ENCODE measurements at regions not wholly inside any gene's neighbourhood (a gene's known extent, or its start where the extent isn't known, plus 50 kb on each side); places are given as distances from the start of the nearest gene placed in this dataset.
"Not testable (repeated sequence)": the region's sequence is repeated elsewhere in the genome, so short reads cannot be mapped to it uniquely, and the experiment has no call there.

DNA sequence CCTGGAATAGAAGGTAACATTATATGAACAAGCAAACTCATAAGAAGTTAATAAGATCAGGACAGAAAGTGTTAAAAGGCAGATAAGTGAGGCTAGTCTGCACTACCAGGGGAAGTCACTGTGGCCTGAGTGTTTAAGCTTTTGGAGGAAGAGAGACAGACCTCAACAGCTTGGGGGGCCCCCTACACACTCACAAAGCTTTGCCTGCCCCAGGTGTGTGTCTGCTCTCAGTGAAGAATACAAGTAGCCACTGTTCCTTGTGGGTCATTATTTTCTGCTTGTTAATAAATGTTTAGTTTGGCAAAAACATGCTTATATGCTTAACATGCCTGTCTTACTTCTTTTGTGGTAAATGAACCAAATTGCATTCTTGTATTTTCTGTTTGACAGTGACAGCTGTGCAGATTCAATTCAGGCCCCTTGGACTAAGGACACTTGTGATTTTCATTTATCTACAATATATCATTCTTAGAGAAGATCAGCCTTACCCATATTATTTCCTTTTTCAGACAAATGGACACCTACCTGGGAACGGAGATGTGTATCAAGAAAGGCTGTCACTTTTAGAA, 50.7 kb upstream of the C12orf71 start:
- no peak for DNase-seq (ENCODE audit: low read depth, low spot score)

DNA sequence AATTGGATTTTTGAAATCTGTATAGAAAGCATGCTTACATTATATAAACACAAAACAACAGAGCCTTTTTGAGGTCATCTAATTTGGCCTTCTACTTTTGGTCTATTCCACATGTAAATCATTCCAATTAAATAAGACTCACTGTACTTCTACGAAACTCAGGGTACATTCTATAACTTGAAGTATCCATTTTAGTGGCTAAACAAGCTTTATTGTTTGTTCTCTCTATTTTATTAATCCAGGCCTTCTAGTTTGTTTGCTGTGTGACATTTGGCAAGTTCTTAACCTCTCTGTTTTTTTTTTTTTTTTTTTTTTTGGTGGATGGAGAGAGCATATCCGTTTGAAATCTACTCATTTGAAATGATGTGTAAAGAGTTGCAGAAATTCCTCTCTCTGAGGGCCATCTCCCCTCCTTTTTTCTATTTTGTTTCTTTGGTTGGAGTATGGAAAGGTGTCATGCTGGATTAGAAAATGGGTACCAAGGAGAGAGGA, 58.1 kb upstream of the C12orf71 start:
- no peak for DNase-seq (ENCODE audit: low read depth, low spot score)

DNA sequence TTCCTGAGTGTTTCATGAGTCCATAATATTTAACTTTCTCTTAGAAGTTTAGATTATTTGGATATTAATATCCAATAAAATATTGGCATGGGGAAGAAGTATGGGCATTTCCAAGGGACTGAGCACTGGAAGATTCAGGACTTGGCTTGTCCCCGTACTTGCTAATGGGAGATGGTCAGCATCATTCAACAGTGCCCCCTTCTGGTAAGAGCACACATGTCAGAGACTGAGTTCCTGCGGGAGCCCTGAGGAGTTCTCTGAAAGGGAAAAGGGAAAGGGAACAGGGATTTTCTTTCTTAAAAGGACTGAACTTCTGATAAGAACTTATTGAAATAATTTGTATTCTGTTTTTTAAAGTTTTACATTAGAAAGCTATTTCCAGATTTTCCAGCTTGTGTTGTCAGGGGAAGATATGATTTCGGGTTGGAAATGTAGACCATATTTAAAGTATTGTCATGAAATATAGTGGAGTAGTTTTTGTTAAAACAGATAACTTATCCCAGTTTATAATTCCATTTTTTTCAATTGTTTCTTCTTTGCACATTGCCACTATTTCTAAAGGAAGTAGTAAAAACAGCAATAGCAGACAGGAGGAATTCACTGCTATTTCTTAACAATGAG, 59.8 kb upstream of the C12orf71 start:
- peak; percentile 67 for DNase-seq (ENCODE audit: low read depth, low spot score)

- DNase-seq (ENCODE audit: low read depth, low spot score): no peak
These were observed 61.1 kb upstream of the C12orf71 start for GRCh38 chr12:27143256-27144069.

- not testable (repeated sequence) for DNase-seq (ENCODE audit: low read depth, low spot score)
These were observed 63.3 kb upstream of the C12orf71 start for GRCh38 chr12:27145725-27146124.

DNA sequence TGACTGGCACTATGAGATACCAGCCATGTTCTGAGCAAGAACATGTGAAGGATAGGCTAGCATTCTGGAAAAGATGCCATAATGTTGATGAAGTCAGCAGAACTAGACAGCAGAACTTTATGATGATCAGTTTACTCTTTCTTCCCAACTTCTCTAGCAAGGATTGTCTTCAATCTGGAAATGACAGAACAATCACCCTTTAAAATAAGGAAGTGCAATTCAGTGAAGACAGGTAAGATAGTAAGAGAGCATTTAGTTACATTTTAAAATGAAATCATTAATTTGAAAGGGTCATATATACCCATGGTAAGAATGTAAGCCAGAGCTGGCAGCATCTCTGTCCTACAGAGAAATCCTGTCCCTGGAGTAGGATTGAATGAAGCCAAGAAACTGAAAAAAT, 66.0 kb upstream of the C12orf71 start:
- DNase-seq (ENCODE audit: low read depth, low spot score): no peak

DNA sequence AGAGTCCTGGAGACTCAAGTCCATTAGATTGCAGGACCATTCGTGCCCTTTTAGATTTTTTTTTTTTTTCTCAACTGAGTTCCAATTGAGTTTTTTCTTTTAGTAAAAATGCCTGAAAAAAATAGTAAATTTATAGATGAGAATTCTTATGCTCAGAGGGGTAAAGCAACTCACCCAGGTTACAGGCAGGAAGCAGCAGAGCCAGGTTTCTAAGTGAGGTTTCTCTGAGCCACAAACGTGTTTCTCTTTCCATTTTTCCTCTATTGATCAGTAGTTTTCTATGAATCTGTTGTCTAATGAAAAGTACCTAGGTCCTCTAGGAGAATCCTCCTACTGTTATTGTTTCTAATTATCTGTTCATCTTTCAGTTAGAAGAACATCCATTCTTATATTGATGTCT, 66.4 kb upstream of the C12orf71 start:
- DNase-seq (ENCODE audit: low read depth, low spot score): no peak

- no peak for DNase-seq (ENCODE audit: low read depth, low spot score)
These were observed 69.1 kb upstream of the C12orf71 start for GRCh38 chr12:27151479-27151878.

DNA sequence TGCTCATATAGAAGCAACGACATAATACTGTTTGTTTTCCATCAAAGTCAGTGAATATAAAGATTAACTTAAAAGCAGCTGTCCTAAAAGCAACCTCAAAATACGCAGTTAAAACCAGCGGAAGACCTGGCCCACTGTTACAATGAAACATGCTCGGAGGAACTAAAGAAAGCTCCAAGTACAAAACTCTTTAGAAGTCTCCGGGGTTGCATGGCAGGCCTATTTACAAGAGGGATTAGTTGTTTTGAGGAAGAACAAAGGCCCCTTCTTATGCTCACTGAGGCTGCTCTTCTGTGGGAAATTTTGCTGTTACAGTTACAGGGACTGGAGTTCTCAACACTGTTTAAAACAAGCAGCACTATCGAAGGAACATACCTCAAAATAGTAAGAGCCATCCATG, 75.9 kb upstream of the C12orf71 start:
- DNase-seq (ENCODE audit: low read depth, low spot score): peak; percentile 43

- DNase-seq (ENCODE audit: low read depth, low spot score): no peak
These were observed 79.3 kb upstream of the C12orf71 start for GRCh38 chr12:27161458-27162228.

DNA sequence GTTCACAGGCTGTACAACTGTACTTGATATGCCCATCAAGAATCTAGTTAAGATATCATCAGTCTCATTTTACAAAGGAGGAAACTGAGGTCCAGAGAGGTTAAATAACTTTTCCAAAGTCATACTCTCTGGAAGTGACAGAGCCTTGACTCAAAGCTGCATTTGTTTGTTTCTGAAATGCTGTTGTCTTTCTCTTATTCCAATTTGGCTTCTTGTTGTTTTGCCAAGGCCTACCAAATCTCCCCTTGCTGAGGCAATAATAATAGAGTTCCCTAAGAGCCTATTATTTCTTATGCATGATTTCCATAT, 79.8 kb upstream of the C12orf71 start:
- no peak for DNase-seq (ENCODE audit: low read depth, low spot score)

- peak; percentile 27 for DNase-seq (ENCODE audit: low read depth, low spot score)
These were observed 80.8 kb upstream of the C12orf71 start for GRCh38 chr12:27163048-27163715.

- no peak for DNase-seq (ENCODE audit: low read depth, low spot score)
These were observed 80.2 kb upstream of the STK38L start for GRCh38 chr12:27163894-27164293.

- peak; percentile 19 for DNase-seq (ENCODE audit: low read depth, low spot score)
These were observed 79.6 kb upstream of the STK38L start for GRCh38 chr12:27164330-27165040.

GRCh38 chr12:27165958-27166357, 78.1 kb upstream of the STK38L start:
- not testable (repeated sequence) for DNase-seq (ENCODE audit: low read depth, low spot score)

DNA sequence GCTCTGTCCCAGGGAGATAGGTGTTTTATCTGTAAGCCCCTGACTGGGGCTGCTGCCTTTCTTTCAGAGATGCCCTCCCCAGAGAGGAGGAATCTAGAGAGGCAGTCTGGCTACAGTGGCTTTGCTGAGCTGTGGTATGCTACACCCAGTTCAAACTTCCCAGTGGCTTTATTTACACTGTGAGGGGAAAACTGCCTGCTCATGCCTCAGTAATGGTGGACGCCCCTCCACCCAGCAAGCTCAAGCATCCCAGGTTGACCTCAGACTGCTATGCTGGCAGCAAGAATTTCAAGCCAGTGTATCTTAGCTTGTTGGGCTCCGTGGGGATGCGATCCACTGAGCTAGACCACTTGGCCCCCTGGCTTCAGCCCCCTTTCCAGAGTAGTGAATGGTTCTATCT, 72.6 kb upstream of the STK38L start:
- DNase-seq (ENCODE audit: low read depth, low spot score): not testable (repeated sequence)

DNA sequence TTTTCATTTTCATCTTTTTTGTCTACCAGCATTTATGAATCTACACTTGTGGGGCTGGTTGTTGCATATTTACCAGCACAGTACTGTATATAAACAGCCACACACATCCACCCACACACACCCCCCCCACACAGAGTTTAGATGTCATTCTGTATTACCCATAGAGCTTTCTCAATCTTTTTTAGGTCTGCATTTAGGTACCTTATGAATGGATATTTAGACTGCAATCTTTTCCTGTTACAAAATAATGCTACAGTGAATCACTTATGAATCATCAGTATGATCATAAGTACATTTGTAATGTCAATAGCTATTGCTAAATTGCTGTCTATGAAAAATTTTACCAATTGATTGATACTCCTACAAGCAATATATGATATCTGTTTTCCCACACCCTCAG, 67.3 kb upstream of the STK38L start:
- no peak for DNase-seq (ENCODE audit: low read depth, low spot score)

DNA sequence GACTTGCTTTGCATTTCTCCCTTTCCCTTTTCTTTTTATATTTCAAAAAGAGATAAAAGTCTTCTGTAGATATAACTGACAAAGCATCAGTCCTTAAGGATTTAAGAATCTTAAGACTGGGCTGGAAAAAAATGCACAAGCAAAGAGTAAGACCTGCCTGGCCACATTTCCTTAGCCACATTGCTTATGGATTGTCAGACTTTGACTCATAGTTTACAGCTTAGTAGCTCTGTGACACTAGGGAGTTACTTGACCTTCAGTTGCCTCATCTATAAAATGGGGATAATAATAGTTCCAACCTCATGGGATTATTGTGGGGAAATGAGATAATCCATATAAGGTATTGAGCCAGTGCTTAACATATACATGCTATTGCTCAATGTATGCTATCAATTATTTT, 66.4 kb upstream of the STK38L start:
- no peak for DNase-seq (ENCODE audit: low read depth, low spot score)

DNA sequence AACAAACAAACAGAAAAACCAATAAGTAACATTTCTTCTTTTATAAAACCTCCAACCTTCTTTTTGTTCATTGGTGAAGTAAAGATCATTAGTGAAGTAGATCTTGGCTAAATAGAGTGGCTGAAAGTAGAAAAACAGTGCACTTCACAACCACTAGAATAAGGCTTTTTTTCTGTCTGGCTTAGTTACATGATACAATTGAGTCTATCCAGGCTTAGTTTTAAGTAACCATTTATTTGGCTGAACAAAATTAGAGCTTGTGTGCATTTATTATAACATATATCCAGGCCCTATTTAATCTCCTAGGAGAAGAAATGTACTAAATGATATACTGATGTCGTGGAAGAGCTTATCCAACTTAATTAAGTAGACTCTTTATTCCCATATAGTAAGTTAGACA, 65.8 kb upstream of the STK38L start:
- no peak for DNase-seq (ENCODE audit: low read depth, low spot score)

DNA sequence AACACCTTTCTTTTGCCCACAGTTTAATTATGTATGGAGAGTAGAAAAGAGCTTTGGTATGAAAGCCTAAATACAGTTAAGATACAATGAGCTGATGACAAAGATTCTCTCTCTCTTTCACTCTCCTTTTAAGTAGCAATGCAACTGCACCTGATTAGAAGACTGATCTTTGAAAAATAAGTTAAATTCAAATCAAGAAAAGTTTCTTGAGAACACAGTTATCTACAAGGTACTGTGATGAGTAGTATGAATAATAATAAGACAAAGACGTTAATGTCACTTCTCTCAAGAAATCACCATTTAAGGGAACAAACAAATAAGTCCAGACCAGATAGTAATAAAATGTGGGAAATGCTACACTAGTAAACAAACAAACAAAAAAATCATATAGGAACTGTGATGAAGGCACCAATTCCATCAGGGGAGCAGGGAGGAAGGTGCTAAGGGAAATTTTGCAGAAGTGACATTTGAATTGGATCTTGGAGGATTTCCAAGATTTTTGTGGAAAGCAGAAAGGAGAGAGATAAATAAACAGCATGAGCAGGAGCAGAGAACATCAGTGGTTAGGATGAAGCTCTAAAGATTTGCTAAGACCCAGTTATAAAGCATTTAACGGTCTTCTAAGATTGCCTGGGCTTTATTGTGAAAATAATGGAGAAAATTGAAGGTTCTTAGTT, 65.2 kb upstream of the STK38L start:
- DNase-seq (ENCODE audit: low read depth, low spot score): no peak
